Thoracic aorta (tissue), 2 donors: ENCODE measurements at regions not wholly inside any gene's neighbourhood (a gene's known extent, or its start where the extent isn't known, plus 50 kb on each side); places are given as distances from the start of the nearest gene placed in this dataset.

ENCODE experiments used
- ATAC-seq: fragments of 150-250 bp; one replicate; pipeline ENCODE4 v1.8.0; 2017; ENCODE audit warnings: low read depth; ENCODE audit not compliant: insufficient number of reproducible peaks, low FRiP score
- DNase-seq: peaks from one replicate; pipeline ENCODE4 v3.0.0-alpha.2; 2020; ENCODE audit warnings: low spot score
- H3K27ac ChIP-seq, 2 donors: fragments of 200-600 bp; sonication (generic); 1 replicate in 1 of 2; 2 replicates in 1 of 2; pipeline ENCODE4 v1.5.1; 2016; ENCODE audit warnings: mild to moderate bottlenecking in 2 of 2, moderate library complexity in 2 of 2
- H3K27me3 ChIP-seq: fragments of 200-600 bp; sonication (generic); replicated peaks from 2 replicates; pipeline ENCODE4 v1.6.0; 2016; ENCODE audit warnings: mild to moderate bottlenecking; ENCODE audit not compliant: insufficient read depth
- H3K36me3 ChIP-seq: fragments of 200-600 bp; sonication (generic); one replicate; pipeline ENCODE4 v1.5.1; 2016
- H3K4me1 ChIP-seq, 2 donors: fragments of 200-600 bp; sonication (generic); 1 replicate in 1 of 2; 2 replicates in 1 of 2; pipeline versions ENCODE4 v1.5.1 to v1.6.0; 2016; ENCODE audit warnings: low read depth in 2 of 2, mild to moderate bottlenecking in 1 of 2; ENCODE audit not compliant: control insufficient read depth in 1 of 2
- H3K4me3 ChIP-seq: fragments of 200-600 bp; sonication (generic); 2 replicates; pipeline ENCODE4 v1.5.1; 2016; ENCODE audit warnings: mild to moderate bottlenecking
- H3K9me3 ChIP-seq: fragments of 200-600 bp; sonication (generic); 2 replicates; pipeline ENCODE4 v1.5.1; 2016
- CTCF ChIP-seq: fragments of 200-600 bp; sonication (generic); IDR thresholded peaks from one replicate; pipeline ENCODE4 v1.5.1; 2019; ENCODE audit warnings: antibody characterized with exemption

- ATAC-seq (no peak), DNase-seq (no peak)
- Histone ChIP-seq H3K27me3 (no peaks in the 10 kb centered on the region), H3K9me3 (no peaks in the 10 kb centered on the region), H3K36me3 (no peaks in the 10 kb centered on the region), H3K4me3 (no peak overlapping the region), H3K27ac (no peak overlapping the region), H3K4me1 (no peaks in the 10 kb centered on the region)
- TF ChIP-seq CTCF: no peak
Observed at GRCh38 chr4:4694827-4695226, 153.0 kb upstream of the STX18 start.

- no peak for ATAC-seq
Observed at GRCh38 chr4:4694296-4694772, 152.5 kb upstream of the STX18 start.

DNA sequence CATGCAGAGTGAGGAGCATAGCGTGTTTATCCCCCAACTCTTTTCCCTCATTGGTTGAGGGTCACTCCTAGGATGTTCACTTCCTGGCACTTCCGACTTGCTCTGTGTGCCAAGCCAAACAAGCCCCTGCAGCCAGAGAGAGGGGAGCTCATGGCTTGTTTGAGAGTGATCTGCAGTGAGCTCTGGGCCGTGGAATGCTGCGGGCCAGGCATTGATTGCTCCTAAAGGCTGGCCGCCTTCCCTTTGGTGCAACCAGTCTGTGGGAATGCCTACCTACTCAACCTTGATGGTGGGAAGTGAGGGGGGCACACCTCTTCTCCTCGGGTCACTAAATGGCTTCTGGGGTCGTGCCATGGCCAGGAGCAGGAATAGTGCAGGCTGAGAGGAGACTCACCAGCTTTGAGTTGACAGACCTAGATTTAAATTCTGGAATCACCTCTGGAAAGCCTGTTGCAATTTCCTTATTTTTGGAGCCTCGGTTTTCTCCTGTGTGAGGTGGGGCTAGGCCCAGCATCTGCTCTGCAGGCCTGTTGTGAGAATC, 152.0 kb upstream of the STX18 start:
- Histone ChIP-seq H3K36me3 (no peaks in the 10 kb centered on the region), H3K4me1 (no peaks in the 10 kb centered on the region), H3K4me3 (no peak overlapping the region), H3K27ac (no peak overlapping the region), H3K27me3 (no peaks in the 10 kb centered on the region), H3K9me3 (no peaks in the 10 kb centered on the region)
- TF ChIP-seq CTCF: no peak
- DNase-seq: no peak
- no peak for ATAC-seq

More at GRCh38 chr4:4694296-4694772, 152.5 kb upstream of the STX18 start:
- TF ChIP-seq CTCF: no peak
- no peak for DNase-seq
- H3K4me1 ChIP-seq: no peaks in the 10 kb centered on the region
- no peaks in the 10 kb centered on the region for H3K9me3 ChIP-seq
- H3K27me3 ChIP-seq: no peaks in the 10 kb centered on the region
- no peak overlapping the region for H3K4me3 ChIP-seq
- H3K27ac ChIP-seq: no peak overlapping the region
- no peaks in the 10 kb centered on the region for H3K36me3 ChIP-seq

GRCh38 chr4:4693258-4693657, 151.4 kb upstream of the STX18 start:
- ATAC-seq: no peak
- Histone ChIP-seq H3K4me3 (no peak overlapping the region), H3K27ac (no peak overlapping the region), H3K36me3 (no peaks in the 10 kb centered on the region), H3K9me3 (no peaks in the 10 kb centered on the region), H3K4me1 (no peaks in the 10 kb centered on the region), H3K27me3 (no peaks in the 10 kb centered on the region)
- no peak for TF ChIP-seq CTCF
- DNase-seq: no peak

DNA sequence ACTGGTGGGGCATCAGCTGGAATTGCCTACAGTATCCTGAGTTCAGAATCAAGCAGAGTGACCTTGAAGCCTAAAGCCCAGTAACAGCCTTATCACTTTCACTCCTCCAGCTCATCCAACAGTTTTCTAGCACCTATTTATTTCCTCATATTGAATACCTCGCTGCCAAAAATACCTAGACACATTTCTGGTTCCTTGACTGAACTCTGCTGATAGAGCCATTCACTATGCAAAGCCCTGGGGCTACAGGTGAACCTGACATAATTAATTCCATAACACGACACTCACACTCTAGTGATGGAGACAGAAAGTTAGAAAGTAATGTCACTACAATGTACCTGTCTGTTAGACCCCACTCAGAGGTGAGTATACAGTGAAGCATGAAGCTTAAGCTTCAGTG, 149.0 kb upstream of the STX18 start:
- no peak for DNase-seq
- no peak overlapping the region for H3K27ac ChIP-seq
- no peak for ATAC-seq
- H3K4me3 ChIP-seq: no peak overlapping the region
- no peaks in the 10 kb centered on the region for H3K27me3 ChIP-seq
- H3K36me3 ChIP-seq: no peaks in the 10 kb centered on the region
- TF ChIP-seq CTCF: no peak
- no peaks in the 10 kb centered on the region for H3K9me3 ChIP-seq
- no peaks in the 10 kb centered on the region for H3K4me1 ChIP-seq
